HepG2 (cell line): ENCODE measurements at regions not wholly inside any gene's neighbourhood (a gene's known extent, or its start where the extent isn't known, plus 50 kb on each side); places are given as distances from the start of the nearest gene placed in this dataset.

ENCODE experiments used
- ATAC-seq: fragments of 200-7000 bp; cut with Tn5 transposase; 3 replicates; pipeline ENCODE4 v1.9.1; 2020; ENCODE audit warnings: mild to moderate bottlenecking, moderate library complexity
- BruUV-seq: library from RNA; stranded (reverse); fragments of 400-500 nt; replicated peaks from 2 replicates; lab custom pipeline; 2021; lab: Mats Ljungman, UMichigan
- CTCF ChIA-PET: fragments of 300-600 bp; formaldehyde crosslinking; extraction: SDS; loops from one replicate; lab custom pipeline; 2021; ENCODE audit warnings: low total read pairs, inconsistent platforms, low intra/inter-chr PET ratio; lab: Yijun Ruan, JAX
- POLR2A ChIA-PET: fragments of 350-600 bp; sonication (Branson Sonifier 250); formaldehyde crosslinking; loops from one replicate; lab custom pipeline; 2020; ENCODE audit warnings: antibody characterized with exemption, inconsistent platforms; lab: Yijun Ruan, JAX
- DNase-seq: peaks from one replicate; pipeline ENCODE4 v3.0.0-alpha.2; 2015; ENCODE audit warnings: low spot score
- FAIRE-seq: peaks from 3 replicates; lab custom pipeline; 2011; peaks lifted over from hg19 to GRCh38; lab: Jason Lieb, UNC
- H2AFZ ChIP-seq: one replicate; pipeline ENCODE4 v1.6.1; 2011; ENCODE audit warnings: low read length, inconsistent platforms
- H3K27ac ChIP-seq: fragments of 300-600 bp; 3 replicates; pipeline ENCODE4 v1.8.0; 2011; ENCODE audit warnings: mixed run types, mild to moderate bottlenecking, mixed read lengths, low read length, inconsistent platforms; ENCODE audit not compliant: insufficient read depth; ENCODE audit errors: extremely low read length
- H3K27me3 ChIP-seq, 2 experiments: fragments of 200-600 bp in 1 of 2; 2 replicates in 1 of 2; 3 replicates in 1 of 2; pipeline versions ENCODE4 v1.6.0 to v1.8.0; 2011; ENCODE audit warnings: low read length in 2 of 2, mild to moderate bottlenecking in 2 of 2, moderate library complexity in 2 of 2, inconsistent platforms in 1 of 2; ENCODE audit not compliant: insufficient read depth in 2 of 2, control insufficient read depth in 1 of 2
- H3K36me3 ChIP-seq, 2 experiments: fragments of 200-600 bp in 1 of 2; replicated peaks in 1 of 2; 2 replicates in 1 of 2; 3 replicates in 1 of 2; pipeline versions ENCODE4 v1.5.1 to v1.8.0; 2011; ENCODE audit warnings: low read length in 2 of 2, inconsistent platforms in 1 of 2; ENCODE audit not compliant: insufficient read depth in 2 of 2, control insufficient read depth in 1 of 2
- H3K4me1 ChIP-seq: 2 replicates; pipeline ENCODE4 v1.5.1; 2012; ENCODE audit warnings: low read length, inconsistent platforms; ENCODE audit not compliant: insufficient read depth
- H3K4me2 ChIP-seq: 2 replicates; pipeline ENCODE4 v1.6.0; 2011; ENCODE audit warnings: low read depth, low read length, inconsistent platforms
- H3K4me3 ChIP-seq, 3 experiments: fragments of 200-600 bp in 1 of 3; sonication (generic), shearing (Covaris generic) in 1 of 3; replicated peaks in 1 of 3; 2 replicates each; pipeline ENCODE4 v1.5.1; 2011 to 2016; ENCODE audit warnings: low read length in 3 of 3, inconsistent platforms in 2 of 3, low read depth in 2 of 3, mild to moderate bottlenecking in 2 of 3, control low read depth in 1 of 3, mixed read lengths in 1 of 3; ENCODE audit not compliant: insufficient read depth in 1 of 3
- H3K79me2 ChIP-seq: one replicate; pipeline ENCODE4 v1.6.1; 2011; ENCODE audit warnings: low read length, inconsistent platforms; ENCODE audit not compliant: insufficient read depth
- H3K9ac ChIP-seq: 2 replicates; pipeline ENCODE4 v1.6.0; 2011; ENCODE audit warnings: mild to moderate bottlenecking, low read depth, low read length, inconsistent platforms; ENCODE audit not compliant: insufficient read depth
- H3K9me3 ChIP-seq: 2 replicates; pipeline ENCODE4 v1.5.1; 2012; ENCODE audit warnings: mild to moderate bottlenecking, low read length
- H4K20me1 ChIP-seq: 2 replicates; pipeline ENCODE4 v1.6.0; 2011; ENCODE audit warnings: inconsistent platforms, mild to moderate bottlenecking, low read length, moderate library complexity; ENCODE audit not compliant: insufficient read depth
- CEBPZ ChIP-seq: IDR thresholded peaks from 2 replicates; pipeline ENCODE4 v1.6.1; 2012; ENCODE audit warnings: low read length, improper control_type of control experiment
- CSRNP1 ChIP-seq: sonication (generic); formaldehyde crosslinking; IDR thresholded peaks from 2 replicates; pipeline ENCODE4 v1.8.1; 2023; ENCODE audit warnings: mild to moderate bottlenecking, missing genetic modification reagents
- MEIS1 ChIP-seq: sonication (generic); formaldehyde crosslinking; IDR thresholded peaks from 2 replicates; pipeline ENCODE4 v1.9.0; 2021; ENCODE audit warnings: mild to moderate bottlenecking, missing genetic modification reagents, moderate library complexity, borderline replicate concordance
- MTF1 ChIP-seq: sonication (generic); formaldehyde crosslinking; IDR thresholded peaks from 2 replicates; pipeline ENCODE4 v1.5.0; 2020; ENCODE audit warnings: missing genetic modification reagents
- NCOA5 ChIP-seq: sonication (generic); formaldehyde crosslinking; IDR thresholded peaks from 2 replicates; pipeline ENCODE4 v1.4.0; 2020; ENCODE audit warnings: missing genetic modification reagents
- NFYB ChIP-seq: sonication (generic); formaldehyde crosslinking; IDR thresholded peaks from 2 replicates; pipeline ENCODE4 v1.4.0; 2020; ENCODE audit warnings: missing genetic modification reagents
- NR2C2 ChIP-seq: sonication (generic); formaldehyde crosslinking; IDR thresholded peaks from 2 replicates; pipeline ENCODE4 v1.4.0; 2020; ENCODE audit warnings: missing genetic modification reagents, mild to moderate bottlenecking, moderate library complexity, borderline replicate concordance
- STAG1 ChIP-seq: sonication (generic); formaldehyde crosslinking; IDR thresholded peaks from 2 replicates; pipeline ENCODE4 v1.4.0; 2020; ENCODE audit warnings: missing genetic modification reagents
- ZBTB10 ChIP-seq: sonication (generic); formaldehyde crosslinking; IDR thresholded peaks from 2 replicates; pipeline ENCODE4 v1.4.0; 2020; ENCODE audit warnings: missing genetic modification reagents, borderline replicate concordance
- ZNF205 ChIP-seq: IDR thresholded peaks from 2 replicates; pipeline ENCODE4 v1.6.1; 2018; ENCODE audit warnings: missing biosample characterization, missing genetic modification reagents
- ZNF530 ChIP-seq: sonication (generic); formaldehyde crosslinking; IDR thresholded peaks from 2 replicates; pipeline ENCODE4 v1.5.0; 2020; ENCODE audit warnings: low read depth, mild to moderate bottlenecking, missing genetic modification reagents
- WGBS: methylation state at CpG from one replicate; pipeline ENCODE4 v1.1.6; 2017; ENCODE audit warnings: low lambda C conversion rate; 5-methylcytosine and 5-hydroxymethylcytosine counted together
- in situ Hi-C: cut with HindIII; loops from 2 replicates; pipeline ENCODE4 v1.10.0; 2017; ENCODE audit warnings: low pct_unique_long_range_greater_than_20kb; ENCODE audit not compliant: extremely low pct_ligation_motif_present
- intact Hi-C: fragments of 100-400 bp; cut with micrococcal nuclease; formaldehyde crosslinking; loops from one replicate; pipeline ENCODE4 v1.10.0; 2022; ENCODE audit not compliant: unreplicated experiment

GRCh38 chr2:180124273-180125139 lies 117.4 kb upstream of the CWC22 start (continued):
- TF ChIP-seq CEBPZ (no peak), STAG1 (peak; percentile 90), CSRNP1 (no peak), ZNF205 (CRISPR knock-in tag) (no peak), ZNF530 (no peak), NCOA5 (no peak), MTF1 (CRISPR knock-in tag) (no peak)

GRCh38 chr2:180122874-180123273 lies 115.8 kb upstream of the CWC22 start:
- CTCF ChIA-PET, result no interaction called here
- no TSS peak for BruUV-seq
- H2AFZ ChIP-seq, result no peak overlapping the region
- H3K4me2 ChIP-seq, result no peak overlapping the region
- H3K27me3 ChIP-seq, result no peaks in the 10 kb centered on the region
- no peak overlapping the region for H3K27ac ChIP-seq
- peaks cover 5% of the 10 kb centered on the region; the same call in 1 of the 2 replicates for H3K4me1 ChIP-seq
- H3K79me2 ChIP-seq, result no peaks in the 10 kb centered on the region
- no peak overlapping the region for H3K4me3 ChIP-seq
- POLR2A ChIA-PET, result no interaction called here
- H3K9me3 ChIP-seq, result no peaks in the 10 kb centered on the region
- WGBS, result 0% methylated on average over 2 of the region's 2 CpGs
- in situ Hi-C loops (loop anchor here (5.0 to 25.0 kb wide), 3 partner anchors 934 to 1589 kb away; no protein-coding TSS in a partner anchor), intact Hi-C loops (loop anchor here (5.0 to 10.0 kb wide), 2 partner anchors 639 to 1952 kb away; no protein-coding TSS in a partner anchor)
- DNase-seq, result no peak
- H3K9ac ChIP-seq, result no peak overlapping the region
- no peak for FAIRE-seq
- ATAC-seq, result no peak
- no peaks in the 10 kb centered on the region for H4K20me1 ChIP-seq
- H3K36me3 ChIP-seq, result no peaks in the 10 kb centered on the region
- TF ChIP-seq NFYB (CRISPR knock-in tag), result no peak
- no peak for TF ChIP-seq ZBTB10 (CRISPR knock-in tag)
- no peak for TF ChIP-seq MEIS1 (CRISPR knock-in tag)
- no peak for TF ChIP-seq NR2C2 (CRISPR knock-in tag)
